Endometrial microvascular endothelial cells (primary cell): ENCODE measurements at regions not wholly inside any gene's neighbourhood (a gene's known extent, or its start where the extent isn't known, plus 50 kb on each side); places are given as distances from the start of the nearest gene placed in this dataset.
"Not testable (repeated sequence)": the region's sequence is repeated elsewhere in the genome, so short reads cannot be mapped to it uniquely, and the experiment has no call there.

Experiments
- in situ Hi-C: cut with HindIII; loops from 2 replicates; pipeline ENCODE4 v1.10.0; 2017; ENCODE audit warnings: low sequenced_read_pairs, low pct_unique_long_range_greater_than_20kb; ENCODE audit errors: inconsistent ontology term

DNA sequence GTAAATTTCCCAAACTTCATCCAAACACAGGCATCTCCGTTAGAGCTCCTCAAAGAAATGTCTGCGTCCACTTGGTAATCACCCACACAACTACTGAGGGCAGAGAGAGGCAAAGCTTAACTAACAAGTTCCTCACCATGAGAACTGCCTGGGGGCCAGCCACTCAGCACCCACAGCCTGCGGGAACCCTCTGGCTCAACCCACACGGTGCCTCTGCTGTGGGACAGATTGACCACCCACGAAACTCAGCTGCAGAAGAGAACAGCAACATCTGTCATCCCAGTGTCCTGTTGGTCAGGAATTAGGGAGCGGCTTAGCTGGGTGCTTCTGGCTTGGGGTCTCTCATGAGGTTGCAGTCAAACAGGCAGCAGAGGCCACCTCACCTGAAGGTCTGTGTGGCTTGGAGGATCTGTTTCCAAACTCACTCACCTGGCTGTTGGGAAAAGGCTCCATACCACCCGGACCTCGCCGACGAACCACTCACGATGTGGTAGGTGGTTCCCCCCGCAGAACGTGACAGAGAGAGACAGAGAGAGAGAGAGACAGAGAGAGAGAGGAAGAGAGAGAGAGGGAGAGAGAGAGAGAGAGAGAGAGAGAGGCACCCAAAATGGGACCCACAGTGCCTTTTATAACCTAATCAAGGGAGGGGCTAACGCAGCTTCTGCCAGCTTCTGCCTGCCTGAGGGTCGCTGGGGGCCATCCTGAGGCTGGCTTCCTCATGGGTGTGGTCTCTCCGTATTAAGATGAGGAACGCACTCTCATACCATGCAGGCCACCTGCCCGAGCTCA, 103.5 kb downstream of the OLFM1 start:
- in situ Hi-C loops: no loop called here

GRCh38 chr9:135192686-135193085, 105.2 kb downstream of the OLFM1 start:
- in situ Hi-C loops: no loop called here

- in situ Hi-C loops: not testable (repeated sequence)
Observed at GRCh38 chr9:135195975-135196374, 108.5 kb downstream of the OLFM1 start.

DNA sequence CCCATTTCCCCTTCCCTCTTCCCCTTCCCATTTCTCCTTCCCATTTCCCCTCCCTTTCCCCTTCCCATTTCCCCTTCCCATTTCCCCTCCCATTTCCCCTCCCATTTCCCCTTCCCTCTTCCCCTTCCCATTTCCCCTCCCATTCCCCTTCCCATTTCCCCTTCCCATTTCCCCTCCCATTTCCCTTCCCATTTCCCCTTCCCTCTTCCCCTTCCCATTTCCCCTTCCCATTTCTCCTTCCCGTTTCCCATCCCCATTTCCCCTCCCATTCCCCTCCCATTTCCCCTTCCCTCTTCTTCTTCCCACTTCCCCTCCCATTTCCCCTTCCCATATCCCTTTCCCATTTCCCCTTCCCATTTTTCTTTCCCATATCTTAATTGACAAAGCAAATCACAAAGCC, 109.0 kb downstream of the OLFM1 start:
- in situ Hi-C loops: no loop called here

GRCh38 chr9:135198144-135198543, 110.7 kb downstream of the OLFM1 start:
- in situ Hi-C loops: no loop called here

- in situ Hi-C loops: no loop called here
Observed at GRCh38 chr9:135198586-135199285, 111.3 kb downstream of the OLFM1 start.

DNA sequence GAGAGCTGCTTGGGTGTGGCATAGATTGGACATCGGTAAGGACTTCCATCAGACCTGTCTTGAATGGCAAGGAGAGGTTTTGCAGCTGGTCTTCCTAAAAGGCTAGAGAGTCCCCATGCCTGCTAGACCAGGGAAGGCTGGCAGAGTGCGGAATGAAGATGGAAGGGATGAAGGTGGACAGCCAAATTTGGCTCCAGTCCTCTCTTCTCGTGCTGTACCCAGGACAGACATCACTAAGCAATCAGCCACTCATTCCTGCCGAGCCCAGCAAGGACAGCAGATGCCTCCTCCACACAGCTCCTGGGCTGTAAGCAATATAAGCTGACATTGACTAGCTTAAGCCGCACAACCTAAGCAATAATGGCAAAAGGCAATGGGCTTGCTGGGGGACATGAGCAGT, 112.0 kb downstream of the OLFM1 start:
- in situ Hi-C loops: no loop called here

DNA sequence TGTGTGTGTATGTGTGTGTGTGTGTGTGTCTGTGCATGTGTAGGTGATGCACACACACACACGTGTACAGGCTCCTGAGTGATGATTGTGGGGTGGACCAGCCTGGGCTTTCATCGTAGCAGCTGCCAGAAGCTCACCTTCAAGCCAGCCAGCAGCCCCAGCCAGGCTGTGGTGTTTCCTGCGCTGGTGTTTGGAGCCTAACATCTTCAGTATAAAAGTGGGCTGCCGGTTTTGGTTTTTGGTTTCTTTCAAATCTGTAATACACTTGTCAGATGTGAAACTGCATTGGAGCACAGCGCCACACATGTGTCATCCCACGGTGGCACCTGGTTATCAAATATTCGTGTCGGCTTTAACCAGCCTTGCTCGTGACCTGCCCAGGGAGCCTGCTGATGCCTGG, 114.2 kb downstream of the OLFM1 start:
- in situ Hi-C loops: no loop called here

DNA sequence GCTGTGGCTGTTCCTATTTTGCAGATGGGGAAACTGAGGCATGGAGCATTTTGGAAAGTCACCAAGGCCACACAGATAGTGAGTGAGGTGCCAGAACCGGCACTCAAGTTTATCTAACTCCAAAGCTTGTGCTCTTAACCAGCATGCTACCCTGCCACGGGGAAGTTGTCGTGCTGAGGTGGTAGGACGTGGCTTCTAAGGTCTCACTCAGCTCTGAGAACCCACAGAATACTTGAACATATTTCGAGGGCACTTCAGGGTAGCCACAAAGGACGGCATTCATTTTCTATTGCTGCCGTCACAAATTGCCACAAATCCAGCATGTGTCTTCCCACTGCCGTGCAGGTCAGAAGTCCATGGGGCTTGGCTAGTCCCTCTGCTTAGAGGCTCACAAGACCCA, 116.7 kb downstream of the OLFM1 start:
- in situ Hi-C loops: no loop called here

GRCh38 chr9:135209136-135209535, 121.7 kb downstream of the OLFM1 start:
- in situ Hi-C loops: no loop called here

DNA sequence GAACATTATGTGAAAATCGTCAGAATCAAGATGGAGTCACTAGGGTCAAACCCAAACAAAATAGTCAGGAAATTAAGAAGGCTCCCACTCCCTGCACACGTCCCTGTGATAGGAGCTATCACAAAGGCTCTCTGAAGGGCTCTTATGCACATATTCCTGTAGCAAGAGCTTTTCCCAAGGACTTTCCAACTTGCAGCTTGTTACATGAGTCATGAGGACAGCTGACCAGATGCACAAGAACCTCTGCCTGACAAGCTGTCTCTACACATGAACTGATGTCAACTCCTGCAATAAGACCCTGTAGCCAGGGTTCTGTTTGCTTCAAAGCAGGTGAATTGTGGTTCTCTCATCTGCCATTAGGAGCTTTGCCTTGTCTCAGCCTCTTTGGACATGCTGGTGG, 122.4 kb downstream of the OLFM1 start:
- in situ Hi-C loops: no loop called here

GRCh38 chr9:135210676-135211523, 123.4 kb downstream of the OLFM1 start:
- in situ Hi-C loops: no loop called here

- in situ Hi-C loops: no loop called here
Observed at GRCh38 chr9:135211524-135211890, 124.0 kb downstream of the OLFM1 start.

GRCh38 chr9:135212961-135213360, 125.5 kb downstream of the OLFM1 start:
- in situ Hi-C loops: no loop called here

- in situ Hi-C loops: no loop called here
Observed at GRCh38 chr9:135213566-135213965, 126.1 kb downstream of the OLFM1 start.

DNA sequence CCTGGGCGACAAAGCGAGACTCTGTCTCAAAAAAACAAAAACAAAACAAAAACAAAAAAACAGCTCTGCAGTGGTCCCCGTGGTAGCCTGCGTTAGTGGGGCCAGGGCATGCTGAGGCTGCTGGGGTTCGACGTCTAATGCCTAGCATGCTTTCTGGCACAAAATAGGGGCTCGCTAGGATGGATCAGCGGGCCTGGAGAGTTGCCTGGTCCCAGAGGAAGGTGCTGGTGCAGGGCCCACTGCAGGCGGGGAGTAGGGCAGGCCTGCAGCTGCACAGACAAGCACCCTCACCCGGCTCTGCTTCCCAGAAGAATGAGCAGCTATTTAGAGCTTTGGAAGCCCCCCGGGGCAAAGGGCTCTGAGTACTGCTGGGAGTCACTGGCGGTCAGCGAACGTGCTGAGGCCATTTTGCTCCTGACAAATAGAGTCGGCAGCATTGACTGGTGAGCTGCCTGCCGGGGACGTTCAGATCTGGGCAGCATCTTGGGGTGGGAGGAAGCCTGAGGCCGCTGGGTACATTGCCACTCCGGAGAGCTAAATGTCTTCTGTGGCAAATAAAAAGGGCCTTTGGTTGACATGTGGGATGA, 126.7 kb downstream of the OLFM1 start:
- in situ Hi-C loops: no loop called here

GRCh38 chr9:135214706-135215105, 127.2 kb downstream of the OLFM1 start:
- in situ Hi-C loops: no loop called here

DNA sequence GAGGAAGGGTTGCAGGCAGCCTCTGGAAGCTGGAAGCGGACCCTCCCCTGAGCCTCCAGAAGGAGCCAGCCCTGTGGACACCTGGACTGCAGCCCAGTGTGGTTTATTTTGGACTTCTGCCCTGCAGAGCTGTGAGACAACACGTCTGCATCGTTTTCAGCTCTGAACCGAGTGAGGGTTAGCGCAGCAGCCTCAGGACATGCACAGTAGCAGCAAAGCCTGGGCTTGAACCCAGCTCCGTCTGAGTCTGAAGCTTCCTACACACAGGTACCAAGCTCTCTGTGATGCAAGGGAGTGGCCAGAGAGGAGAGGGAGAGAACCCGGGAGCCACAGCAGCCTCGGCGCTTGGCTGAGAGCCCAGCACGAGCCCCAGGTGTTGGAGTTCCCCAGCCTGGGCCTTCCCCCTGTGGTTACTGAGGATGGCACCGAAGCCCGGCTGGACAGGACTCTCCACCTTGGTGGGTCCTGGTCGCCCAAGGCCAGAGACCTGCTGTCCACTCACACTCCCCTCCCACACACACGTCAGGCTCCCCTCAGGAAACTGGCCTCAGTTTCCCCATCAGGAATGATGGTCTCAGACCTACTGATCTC, 128.2 kb downstream of the OLFM1 start:
- in situ Hi-C loops: no loop called here

GRCh38 chr9:135216236-135216635, 128.8 kb downstream of the OLFM1 start:
- in situ Hi-C loops: no loop called here
